ENCODE measurements at regions not wholly inside any gene's neighbourhood (a gene's known extent, or its start where the extent isn't known, plus 50 kb on each side); places are given as distances from the start of the nearest gene placed in this dataset.
A peak's percentile ranks its signal among the peaks of the same experiment; 100 is the strongest.
"Not testable (repeated sequence)": the region's sequence is repeated elsewhere in the genome, so short reads cannot be mapped to it uniquely, and the experiment has no call there.

- ChIA-PET POLR2A (no interaction called here), CTCF (interaction anchor here (0.8 to 3.8 kb wide), 17 partner anchors 9 to 639 kb away, joined by 3 to 35 read pairs (median 4); no protein-coding TSS in a partner anchor)
- no peak overlapping the region for H3K4me3 ChIP-seq (ENCODE audit: low read depth, low read length)
- TF ChIP-seq, protein P1, sequence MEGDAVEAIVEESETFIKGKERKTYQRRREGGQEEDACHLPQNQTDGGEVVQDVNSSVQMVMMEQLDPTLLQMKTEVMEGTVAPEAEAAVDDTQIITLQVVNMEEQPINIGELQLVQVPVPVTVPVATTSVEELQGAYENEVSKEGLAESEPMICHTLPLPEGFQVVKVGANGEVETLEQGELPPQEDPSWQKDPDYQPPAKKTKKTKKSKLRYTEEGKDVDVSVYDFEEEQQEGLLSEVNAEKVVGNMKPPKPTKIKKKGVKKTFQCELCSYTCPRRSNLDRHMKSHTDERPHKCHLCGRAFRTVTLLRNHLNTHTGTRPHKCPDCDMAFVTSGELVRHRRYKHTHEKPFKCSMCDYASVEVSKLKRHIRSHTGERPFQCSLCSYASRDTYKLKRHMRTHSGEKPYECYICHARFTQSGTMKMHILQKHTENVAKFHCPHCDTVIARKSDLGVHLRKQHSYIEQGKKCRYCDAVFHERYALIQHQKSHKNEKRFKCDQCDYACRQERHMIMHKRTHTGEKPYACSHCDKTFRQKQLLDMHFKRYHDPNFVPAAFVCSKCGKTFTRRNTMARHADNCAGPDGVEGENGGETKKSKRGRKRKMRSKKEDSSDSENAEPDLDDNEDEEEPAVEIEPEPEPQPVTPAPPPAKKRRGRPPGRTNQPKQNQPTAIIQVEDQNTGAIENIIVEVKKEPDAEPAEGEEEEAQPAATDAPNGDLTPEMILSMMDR (IDR thresholded peaks at IDR 0.05; ENCODE audit: insufficient read depth, low read length, missing control alignments): peak; percentile 97
- peak; percentile 60 for DNase-seq (ENCODE audit: low read depth, low spot score)
Measured at GRCh38 chr16:87203060-87203656, 114.0 kb downstream of the C16orf95 start.

- H3K4me3 ChIP-seq (ENCODE audit: low read depth, low read length): no peak overlapping the region
- CTCF ChIA-PET: interaction anchor here (1.0 to 2.0 kb wide), 4 partner anchors 10 to 644 kb away, joined by 4 to 11 read pairs (median 6); no protein-coding TSS in a partner anchor
- DNase-seq (ENCODE audit: low read depth, low spot score): no peak
- POLR2A ChIA-PET: interaction anchor here (0.5 kb wide), 1 partner anchor 1222 kb away, joined by 3 read pairs; no protein-coding TSS in a partner anchor
- TF ChIP-seq, protein P1 (IDR thresholded peaks at IDR 0.05; ENCODE audit: insufficient read depth, low read length, missing control alignments): no peak
Measured at GRCh38 chr16:87206646-87207451, 110.3 kb downstream of the C16orf95 start.

DNA sequence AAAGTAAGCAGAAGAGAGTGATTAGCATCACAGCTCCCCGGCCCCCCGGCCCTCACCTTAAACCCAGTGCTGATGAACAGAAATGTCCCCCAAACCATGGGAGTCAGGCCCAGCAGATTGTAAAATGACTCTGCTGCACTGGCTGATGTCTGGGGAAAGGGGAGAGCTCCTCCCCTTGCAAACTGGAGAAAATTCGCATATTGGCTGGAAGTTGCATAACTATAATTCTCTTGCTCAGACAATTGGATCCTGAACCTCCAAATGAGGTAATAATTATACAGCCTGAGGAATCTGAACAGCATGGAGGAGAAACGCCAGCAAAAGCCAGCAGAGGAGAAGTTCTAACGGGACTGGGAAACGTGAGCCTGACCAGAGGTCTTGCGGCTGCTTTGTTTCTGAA is 109.7 kb downstream of the C16orf95 start:
- H3K4me3 ChIP-seq (ENCODE audit: low read depth, low read length): peak overlapping the region; percentile 12; the same call in 1 of the 2 replicates
- ChIA-PET POLR2A (interaction anchor here (0.5 kb wide), 1 partner anchor 1221 kb away, joined by 3 read pairs; no protein-coding TSS in a partner anchor), CTCF (interaction anchor here (1.0 to 1.4 kb wide), 2 partner anchors 9 to 644 kb away, joined by 4 to 6 read pairs; no protein-coding TSS in a partner anchor)
- TF ChIP-seq, protein P1 (IDR thresholded peaks at IDR 0.05; ENCODE audit: insufficient read depth, low read length, missing control alignments): no peak
- DNase-seq (ENCODE audit: low read depth, low spot score): peak; percentile 51

GRCh38 chr16:87207965-87208364 is 109.2 kb downstream of the C16orf95 start:
- CTCF ChIA-PET: interaction anchor here (0.7 to 1.4 kb wide), 4 partner anchors 8 to 645 kb away, joined by 3 to 6 read pairs (median 4); no protein-coding TSS in a partner anchor
- TF ChIP-seq, protein P1 (IDR thresholded peaks at IDR 0.05; ENCODE audit: insufficient read depth, low read length, missing control alignments): no peak
- no peak for DNase-seq (ENCODE audit: low read depth, low spot score)
- H3K4me3 ChIP-seq (ENCODE audit: low read depth, low read length): peak overlapping the region; percentile 12; the same call in 1 of the 2 replicates
- POLR2A ChIA-PET: no interaction called here

GRCh38 chr16:87208968-87209367 is 108.2 kb downstream of the C16orf95 start:
- POLR2A ChIA-PET; DNase-seq (ENCODE audit: low read depth, low spot score); CTCF ChIA-PET; H3K4me3 ChIP-seq (ENCODE audit: low read depth, low read length): not testable (repeated sequence)

DNA sequence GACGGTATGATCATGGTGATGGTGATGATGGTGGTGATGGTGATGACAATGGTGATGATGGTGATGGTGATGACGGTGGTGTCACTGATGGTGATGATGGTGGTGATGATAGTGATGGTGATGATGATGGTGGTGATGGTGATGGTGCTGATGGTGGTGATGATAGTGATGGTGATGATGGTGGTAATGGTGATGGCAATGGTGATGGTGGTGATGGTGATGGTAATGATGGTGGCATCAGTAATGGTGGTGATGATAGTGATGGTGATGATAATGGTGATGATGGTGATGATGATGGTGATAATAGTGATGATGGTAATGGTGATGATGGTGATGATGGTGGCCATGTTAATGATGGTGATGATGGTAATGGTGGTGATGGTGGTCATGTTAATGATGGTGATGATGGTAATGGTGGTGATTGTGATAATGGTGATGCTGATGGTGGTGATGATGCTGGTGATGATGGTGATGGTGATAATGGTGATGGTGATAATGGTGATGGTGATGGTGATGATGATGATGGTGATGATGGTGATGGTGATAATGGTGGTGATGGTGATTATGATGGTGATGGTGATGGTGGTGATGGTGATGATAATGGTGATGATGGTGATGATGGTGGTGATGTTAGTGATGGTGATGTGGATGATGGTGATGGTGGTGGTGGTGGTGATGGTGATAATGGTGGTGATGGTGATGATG is 107.2 kb downstream of the C16orf95 start:
- no peak for DNase-seq (ENCODE audit: low read depth, low spot score)
- TF ChIP-seq, protein P1 (IDR thresholded peaks at IDR 0.05; ENCODE audit: insufficient read depth, low read length, missing control alignments): no peak
- POLR2A ChIA-PET: no interaction called here
- no peak overlapping the region for H3K4me3 ChIP-seq (ENCODE audit: low read depth, low read length)
- CTCF ChIA-PET: no interaction called here
